ENCODE measurements at regions not wholly inside any gene's neighbourhood (a gene's known extent, or its start where the extent isn't known, plus 50 kb on each side); places are given as distances from the start of the nearest gene placed in this dataset.

GRCh38 chr9:118170032-118170955 is 466.1 kb downstream of the TLR4 start:
- TF ChIP-seq, protein P1, sequence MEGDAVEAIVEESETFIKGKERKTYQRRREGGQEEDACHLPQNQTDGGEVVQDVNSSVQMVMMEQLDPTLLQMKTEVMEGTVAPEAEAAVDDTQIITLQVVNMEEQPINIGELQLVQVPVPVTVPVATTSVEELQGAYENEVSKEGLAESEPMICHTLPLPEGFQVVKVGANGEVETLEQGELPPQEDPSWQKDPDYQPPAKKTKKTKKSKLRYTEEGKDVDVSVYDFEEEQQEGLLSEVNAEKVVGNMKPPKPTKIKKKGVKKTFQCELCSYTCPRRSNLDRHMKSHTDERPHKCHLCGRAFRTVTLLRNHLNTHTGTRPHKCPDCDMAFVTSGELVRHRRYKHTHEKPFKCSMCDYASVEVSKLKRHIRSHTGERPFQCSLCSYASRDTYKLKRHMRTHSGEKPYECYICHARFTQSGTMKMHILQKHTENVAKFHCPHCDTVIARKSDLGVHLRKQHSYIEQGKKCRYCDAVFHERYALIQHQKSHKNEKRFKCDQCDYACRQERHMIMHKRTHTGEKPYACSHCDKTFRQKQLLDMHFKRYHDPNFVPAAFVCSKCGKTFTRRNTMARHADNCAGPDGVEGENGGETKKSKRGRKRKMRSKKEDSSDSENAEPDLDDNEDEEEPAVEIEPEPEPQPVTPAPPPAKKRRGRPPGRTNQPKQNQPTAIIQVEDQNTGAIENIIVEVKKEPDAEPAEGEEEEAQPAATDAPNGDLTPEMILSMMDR (IDR thresholded peaks at IDR 0.05) = peak; percentile 70
- TF ChIP-seq, protein P2, sequence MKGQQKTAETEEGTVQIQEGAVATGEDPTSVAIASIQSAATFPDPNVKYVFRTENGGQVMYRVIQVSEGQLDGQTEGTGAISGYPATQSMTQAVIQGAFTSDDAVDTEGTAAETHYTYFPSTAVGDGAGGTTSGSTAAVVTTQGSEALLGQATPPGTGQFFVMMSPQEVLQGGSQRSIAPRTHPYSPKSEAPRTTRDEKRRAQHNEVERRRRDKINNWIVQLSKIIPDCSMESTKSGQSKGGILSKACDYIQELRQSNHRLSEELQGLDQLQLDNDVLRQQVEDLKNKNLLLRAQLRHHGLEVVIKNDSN (CRISPR knock-in tag; IDR thresholded peaks at IDR 0.05) = no peak
- H3K4me1 Mint-ChIP-seq = peaks cover 7% of the 10 kb centered on the region
- no peaks in the 10 kb centered on the region; the same call in 1 of the 2 replicates for H3K27me3 Mint-ChIP-seq (ENCODE audit: low read depth)
- ATAC-seq = peak; percentile 99
- ChIA-PET POLR2A (no interaction called here), CTCF (interaction anchor here (0.5 to 1.2 kb wide), 9 partner anchors 9 to 1195 kb away, joined by 3 to 10 read pairs (median 3); no protein-coding TSS in a partner anchor)
- no peaks in the 10 kb centered on the region for H3K36me3 Mint-ChIP-seq
- no peaks in the 10 kb centered on the region for H3K9me3 Mint-ChIP-seq
- H3K27ac Mint-ChIP-seq = no peak overlapping the region
- peak; percentile 66 for DNase-seq (ENCODE audit: low spot score)
- H3K4me3 Mint-ChIP-seq = no peak overlapping the region

DNA sequence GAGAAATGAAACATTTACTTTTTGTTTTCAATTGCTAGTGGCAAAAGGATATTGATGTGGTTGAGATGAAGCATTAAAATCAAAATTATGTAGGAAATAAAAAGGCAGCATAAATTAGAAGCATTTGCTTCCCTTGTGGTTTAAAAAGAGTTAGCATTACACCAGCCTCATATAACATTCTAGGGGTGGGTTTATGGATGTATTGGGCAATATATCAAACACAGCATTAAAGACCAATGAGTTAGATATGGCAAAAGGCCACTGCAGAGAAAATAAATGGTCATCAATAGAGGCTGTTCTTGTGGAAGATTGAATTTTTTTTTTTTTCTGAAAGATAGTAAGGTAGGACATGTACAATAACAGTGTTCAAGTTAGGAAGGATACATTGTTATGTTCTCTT is 473.0 kb downstream of the TLR4 start:
- Mint-ChIP-seq H3K4me1 (no peaks in the 10 kb centered on the region; the same call in 1 of the 2 replicates), H3K27ac (no peak overlapping the region), H3K27me3 (ENCODE audit: low read depth) (no peaks in the 10 kb centered on the region; the same call in 1 of the 2 replicates), H3K4me3 (no peak overlapping the region), H3K9me3 (no peaks in the 10 kb centered on the region), H3K36me3 (no peaks in the 10 kb centered on the region)
- no peak for DNase-seq (ENCODE audit: low spot score)
- TF ChIP-seq GTF2I (CRISPR knock-in tag; conservative IDR thresholded peaks at IDR 0.05) (no peak), SP1 (CRISPR knock-in tag; conservative IDR thresholded peaks at IDR 0.05) (no peak), HMGXB4 (CRISPR knock-in tag; IDR thresholded peaks at IDR 0.05) (no peak), FOXK1 (CRISPR knock-in tag; IDR thresholded peaks at IDR 0.05) (no peak), ZNF138 (CRISPR knock-in tag; conservative IDR thresholded peaks at IDR 0.05) (no peak), ELF4 (CRISPR knock-in tag; IDR thresholded peaks at IDR 0.05; ENCODE audit: low read depth) (no peak), NR3C1 (CRISPR knock-in tag; conservative IDR thresholded peaks at IDR 0.05; ENCODE audit: low read depth) (no peak)
- TF ChIP-seq, protein P3, sequence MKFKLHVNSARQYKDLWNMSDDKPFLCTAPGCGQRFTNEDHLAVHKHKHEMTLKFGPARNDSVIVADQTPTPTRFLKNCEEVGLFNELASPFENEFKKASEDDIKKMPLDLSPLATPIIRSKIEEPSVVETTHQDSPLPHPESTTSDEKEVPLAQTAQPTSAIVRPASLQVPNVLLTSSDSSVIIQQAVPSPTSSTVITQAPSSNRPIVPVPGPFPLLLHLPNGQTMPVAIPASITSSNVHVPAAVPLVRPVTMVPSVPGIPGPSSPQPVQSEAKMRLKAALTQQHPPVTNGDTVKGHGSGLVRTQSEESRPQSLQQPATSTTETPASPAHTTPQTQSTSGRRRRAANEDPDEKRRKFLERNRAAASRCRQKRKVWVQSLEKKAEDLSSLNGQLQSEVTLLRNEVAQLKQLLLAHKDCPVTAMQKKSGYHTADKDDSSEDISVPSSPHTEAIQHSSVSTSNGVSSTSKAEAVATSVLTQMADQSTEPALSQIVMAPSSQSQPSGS (CRISPR knock-in tag; IDR thresholded peaks at IDR 0.05; ENCODE audit: borderline replicate concordance, low read depth) = no peak
- TF ChIP-seq, protein P1 (IDR thresholded peaks at IDR 0.05) = no peak
- ChIA-PET CTCF (no interaction called here), POLR2A (no interaction called here)
- ATAC-seq = no peak

- DNase-seq (ENCODE audit: low spot score) = no peak
- no peak overlapping the region for H3K4me3 Mint-ChIP-seq
- TF ChIP-seq, protein P4, sequence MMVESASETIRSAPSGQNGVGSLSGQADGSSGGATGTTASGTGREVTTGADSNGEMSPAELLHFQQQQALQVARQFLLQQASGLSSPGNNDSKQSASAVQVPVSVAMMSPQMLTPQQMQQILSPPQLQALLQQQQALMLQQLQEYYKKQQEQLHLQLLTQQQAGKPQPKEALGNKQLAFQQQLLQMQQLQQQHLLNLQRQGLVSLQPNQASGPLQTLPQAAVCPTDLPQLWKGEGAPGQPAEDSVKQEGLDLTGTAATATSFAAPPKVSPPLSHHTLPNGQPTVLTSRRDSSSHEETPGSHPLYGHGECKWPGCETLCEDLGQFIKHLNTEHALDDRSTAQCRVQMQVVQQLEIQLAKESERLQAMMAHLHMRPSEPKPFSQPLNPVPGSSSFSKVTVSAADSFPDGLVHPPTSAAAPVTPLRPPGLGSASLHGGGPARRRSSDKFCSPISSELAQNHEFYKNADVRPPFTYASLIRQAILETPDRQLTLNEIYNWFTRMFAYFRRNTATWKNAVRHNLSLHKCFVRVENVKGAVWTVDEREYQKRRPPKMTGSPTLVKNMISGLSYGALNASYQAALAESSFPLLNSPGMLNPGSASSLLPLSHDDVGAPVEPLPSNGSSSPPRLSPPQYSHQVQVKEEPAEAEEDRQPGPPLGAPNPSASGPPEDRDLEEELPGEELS (CRISPR knock-in tag; IDR thresholded peaks at IDR 0.05) = no peak
- TF ChIP-seq, protein P1 (IDR thresholded peaks at IDR 0.05) = no peak
- TF ChIP-seq USF2 (CRISPR knock-in tag; IDR thresholded peaks at IDR 0.05) (no peak), GTF2I (CRISPR knock-in tag; conservative IDR thresholded peaks at IDR 0.05) (no peak)
- TF ChIP-seq, protein P5, sequence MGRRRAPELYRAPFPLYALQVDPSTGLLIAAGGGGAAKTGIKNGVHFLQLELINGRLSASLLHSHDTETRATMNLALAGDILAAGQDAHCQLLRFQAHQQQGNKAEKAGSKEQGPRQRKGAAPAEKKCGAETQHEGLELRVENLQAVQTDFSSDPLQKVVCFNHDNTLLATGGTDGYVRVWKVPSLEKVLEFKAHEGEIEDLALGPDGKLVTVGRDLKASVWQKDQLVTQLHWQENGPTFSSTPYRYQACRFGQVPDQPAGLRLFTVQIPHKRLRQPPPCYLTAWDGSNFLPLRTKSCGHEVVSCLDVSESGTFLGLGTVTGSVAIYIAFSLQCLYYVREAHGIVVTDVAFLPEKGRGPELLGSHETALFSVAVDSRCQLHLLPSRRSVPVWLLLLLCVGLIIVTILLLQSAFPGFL (CRISPR knock-in tag; IDR thresholded peaks at IDR 0.05; ENCODE audit: borderline replicate concordance) = no peak
Observed at GRCh38 chr9:118183576-118183975, 479.4 kb downstream of the TLR4 start.

More at GRCh38 chr9:118183576-118183975, 479.4 kb downstream of the TLR4 start:
- Mint-ChIP-seq H3K27me3 (ENCODE audit: low read depth) (no peaks in the 10 kb centered on the region), H3K9me3 (no peaks in the 10 kb centered on the region; the same call in 1 of the 2 replicates), H3K4me1 (peaks cover 9% of the 10 kb centered on the region), H3K27ac (no peak overlapping the region), H3K36me3 (no peaks in the 10 kb centered on the region)
- CTCF ChIA-PET = no interaction called here
- POLR2A ChIA-PET = no interaction called here
- no peak for ATAC-seq

Data from WTC11 (cell line).